HUDEP-2 (cell line): ENCODE measurements at regions not wholly inside any gene's neighbourhood (a gene's known extent, or its start where the extent isn't known, plus 50 kb on each side); places are given as distances from the start of the nearest gene placed in this dataset.

Experiments used
- DNase-seq, 76 experiments: peaks; one replicate each; lab custom pipeline; 2025; ENCODE audit not compliant: unreplicated experiment in 76 of 76; lab: John Stamatoyannopoulos, UW

DNA sequence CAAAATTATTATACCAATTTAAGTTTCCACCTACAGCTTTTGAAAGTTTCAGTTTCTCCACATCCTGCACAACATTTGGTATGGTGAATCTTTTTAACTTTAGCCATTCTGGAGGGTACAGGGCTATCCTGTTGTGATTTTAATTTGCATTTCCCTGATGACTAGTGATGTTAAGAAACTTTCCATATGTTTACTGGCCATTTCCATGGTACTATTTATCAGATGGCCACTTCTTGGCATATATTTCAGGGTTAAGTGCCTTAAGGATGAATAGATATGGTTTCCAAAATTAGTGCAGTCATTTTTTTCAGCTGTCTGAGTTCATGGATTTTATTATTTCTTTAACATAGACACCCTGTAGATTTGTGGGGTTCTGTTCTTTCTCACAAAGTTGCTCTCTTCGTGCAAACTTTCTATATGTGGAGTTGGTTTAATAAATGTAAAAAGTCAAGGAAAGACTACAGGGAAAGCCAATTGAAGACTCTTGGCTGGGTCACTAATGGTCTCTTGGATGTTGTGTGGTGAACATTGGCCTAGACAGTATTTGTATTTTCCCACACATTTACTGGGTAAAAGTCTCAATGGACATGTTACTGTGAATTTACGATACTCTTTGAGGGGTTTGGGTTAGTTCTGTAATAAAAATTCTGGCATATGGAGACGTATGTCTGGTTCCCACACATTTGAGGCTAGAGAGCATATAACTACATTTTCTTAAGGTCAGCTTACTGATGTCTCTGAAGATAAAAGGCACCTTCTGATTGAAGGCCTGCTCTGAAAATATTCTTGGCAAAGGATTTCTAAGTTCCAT, 147.5 kb upstream of the PDZRN3 start:
- DNase-seq, result no peak

DNA sequence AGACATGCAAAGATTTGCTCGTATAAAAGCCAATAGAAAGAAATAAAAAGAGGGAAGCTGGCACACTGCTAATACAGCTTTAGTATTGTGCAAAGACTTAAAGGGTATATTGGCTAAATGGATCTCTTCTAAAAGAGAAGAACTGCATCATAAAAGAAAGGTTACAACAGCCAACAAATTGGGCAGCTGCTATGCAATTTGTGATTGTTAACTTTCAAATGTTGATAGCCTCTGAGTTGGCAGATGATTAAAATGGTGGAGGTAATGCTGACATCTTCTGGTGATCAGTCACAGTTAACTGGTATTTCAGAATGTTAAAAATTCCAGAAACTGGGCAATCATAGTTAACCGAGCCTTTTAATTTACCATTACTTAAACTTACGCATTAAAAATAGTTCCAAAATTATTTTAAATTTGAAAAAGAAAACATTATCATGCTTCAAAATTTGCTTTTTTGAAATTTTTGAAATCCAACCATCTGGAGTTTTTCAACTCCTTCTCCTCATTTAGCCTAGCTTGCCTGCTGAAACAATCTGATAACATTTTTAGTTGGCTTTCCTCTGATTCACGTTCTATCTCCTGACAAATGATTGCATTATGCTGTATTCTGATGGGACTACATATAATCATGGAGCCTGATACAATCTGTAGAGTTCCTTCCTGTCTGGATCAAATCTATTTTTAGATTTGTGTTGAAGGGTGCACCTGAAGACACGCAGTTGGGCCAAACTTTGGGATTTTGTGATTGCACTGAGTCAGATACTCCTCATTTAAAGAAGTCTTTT, 144.0 kb upstream of the PDZRN3 start:
- DNase-seq, result no peak

DNA sequence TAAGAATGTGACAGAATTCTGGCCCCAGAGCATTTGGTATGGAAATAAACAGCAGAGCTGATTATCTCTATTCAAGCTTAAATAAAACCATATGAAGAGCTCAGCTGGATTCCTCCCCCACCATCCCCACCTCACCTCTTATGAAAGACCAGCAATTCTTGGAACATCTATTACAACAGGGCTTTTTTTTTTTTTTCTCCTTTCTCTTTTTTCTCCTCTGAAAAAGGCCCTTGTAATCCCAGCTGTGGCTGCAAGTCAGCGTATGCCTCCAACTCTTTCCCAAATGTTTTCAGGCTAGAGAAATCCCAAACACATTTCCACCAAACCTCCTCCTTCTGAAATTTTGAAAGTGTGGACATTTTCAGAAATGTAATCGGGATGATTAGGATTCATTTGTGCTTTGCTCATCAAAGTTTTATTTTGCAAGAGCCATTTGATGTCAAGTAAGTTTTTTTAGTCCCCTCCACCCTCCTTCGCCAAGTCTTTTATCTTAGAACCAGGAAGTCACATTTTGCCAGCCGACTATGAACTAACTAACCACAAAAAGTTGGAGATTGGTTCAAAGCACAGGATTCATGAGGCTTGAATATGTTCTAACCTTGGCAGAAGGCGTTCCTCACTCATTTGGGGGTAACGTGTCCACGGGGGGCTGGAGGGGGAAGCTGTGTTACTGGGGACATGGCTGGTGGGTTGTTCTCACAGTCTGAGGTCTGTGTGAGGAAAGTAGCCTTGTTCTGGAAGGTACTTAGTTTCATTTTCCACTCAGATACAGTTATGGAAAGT, 142.0 kb upstream of the PDZRN3 start:
- DNase-seq, result no peak

DNA sequence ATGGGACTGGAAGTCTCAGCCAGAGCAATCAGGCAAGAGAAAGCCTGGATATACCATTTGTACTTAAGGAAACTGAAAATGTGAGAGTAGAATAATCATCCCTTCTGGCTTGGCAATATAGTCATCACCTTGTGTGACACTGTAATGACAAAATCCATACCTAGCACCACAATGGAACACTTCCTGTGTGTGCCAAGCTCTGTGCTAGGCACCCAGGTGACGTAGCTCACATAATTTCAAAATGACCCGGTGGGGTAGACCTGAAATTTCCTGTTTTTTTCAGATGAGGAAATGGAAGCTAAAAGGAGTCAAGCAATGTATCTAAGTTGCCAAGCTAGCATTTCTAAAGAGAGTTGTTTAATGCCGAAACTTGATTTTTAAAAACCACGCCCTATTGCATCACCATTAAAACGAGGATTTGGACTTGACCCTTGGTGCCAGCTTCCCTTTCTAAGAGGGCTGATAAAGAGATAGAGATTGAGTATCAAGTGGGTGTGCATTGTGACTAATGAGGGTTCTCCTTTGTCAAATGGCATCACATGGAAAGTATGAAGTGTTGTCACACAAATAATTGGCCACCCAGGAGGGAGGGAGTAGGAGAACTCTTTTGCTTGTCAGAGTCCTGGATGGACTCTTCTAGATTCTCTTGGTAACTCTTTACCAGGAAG, 141.3 kb upstream of the PDZRN3 start:
- DNase-seq, result no peak

DNA sequence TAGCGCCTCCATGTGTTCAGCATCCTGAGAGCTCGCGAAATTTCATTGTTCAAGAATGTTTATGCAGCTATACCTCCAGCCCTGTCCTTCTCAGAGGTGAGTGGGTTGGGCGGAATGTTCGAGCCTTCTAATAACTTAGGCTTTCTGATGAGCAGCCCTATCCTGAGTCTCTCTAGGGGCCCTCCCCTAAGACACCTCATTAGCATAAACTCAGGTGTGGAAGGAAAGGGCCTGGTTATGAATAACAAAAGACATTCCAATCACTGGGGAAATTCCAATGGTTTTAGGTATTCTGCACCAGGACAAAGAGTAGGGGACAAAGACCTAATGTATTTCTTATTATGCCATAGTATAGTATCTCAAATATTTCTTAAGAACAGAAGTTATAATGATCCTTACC, 138.1 kb upstream of the PDZRN3 start:
- DNase-seq, result no peak

DNA sequence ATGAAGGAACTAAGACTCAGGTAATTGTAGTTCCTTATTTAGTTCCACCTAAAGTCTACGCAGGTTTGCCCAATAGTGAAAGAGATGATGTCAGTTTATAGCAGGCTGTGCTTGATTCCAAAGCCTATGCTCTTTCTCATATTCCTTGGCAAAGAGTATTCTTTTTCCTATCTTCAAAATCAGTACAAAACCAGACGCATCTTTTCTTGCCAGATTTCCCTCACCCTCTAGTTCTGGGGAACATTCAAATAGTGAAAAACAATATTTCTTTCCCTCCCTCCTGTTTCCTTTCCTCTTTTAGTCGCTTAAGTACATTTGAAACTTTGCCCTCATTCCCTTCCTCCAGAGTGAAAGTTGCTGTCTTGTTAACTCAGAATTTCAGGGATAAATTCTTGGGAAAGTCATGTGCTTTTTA, 134.6 kb upstream of the PDZRN3 start:
- no peak for DNase-seq

DNA sequence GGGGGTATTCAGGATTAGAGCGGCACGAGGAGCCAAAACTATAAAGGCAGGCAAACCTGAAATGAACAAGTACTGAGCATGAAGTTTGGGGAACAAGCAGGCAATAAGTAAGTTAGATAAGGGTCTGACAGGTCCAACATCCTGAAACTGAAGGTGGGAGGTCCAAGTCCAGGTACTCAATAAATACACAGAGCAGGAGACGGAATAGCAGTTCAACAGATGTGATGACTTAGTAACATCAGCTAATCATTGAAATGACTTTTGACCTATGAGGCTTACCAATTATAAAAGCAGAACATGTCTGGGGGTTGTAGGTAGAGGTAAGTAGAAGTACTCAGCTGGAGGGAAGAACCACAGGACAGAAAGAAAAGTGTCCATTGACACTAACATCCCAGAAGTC, 132.8 kb upstream of the PDZRN3 start:
- no peak for DNase-seq

DNA sequence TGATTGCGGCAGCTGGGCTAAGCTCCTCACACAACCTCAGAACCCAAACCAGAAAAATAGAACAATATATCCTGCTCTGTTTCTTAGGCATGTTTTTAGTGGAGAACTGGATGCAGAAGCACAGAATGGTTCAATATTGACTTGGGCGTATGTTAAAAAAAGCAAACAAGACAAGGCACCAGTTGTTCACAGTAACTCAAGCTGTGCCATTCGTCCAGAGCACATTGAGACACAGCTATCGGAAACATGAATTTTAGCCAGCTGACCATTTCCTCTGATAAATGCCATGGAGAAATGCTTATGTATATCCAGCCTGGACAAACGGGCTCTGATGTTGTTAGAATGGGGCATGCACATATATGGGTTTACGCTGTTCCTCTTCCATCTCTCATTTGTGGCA, 129.2 kb upstream of the PDZRN3 start:
- no peak for DNase-seq

DNA sequence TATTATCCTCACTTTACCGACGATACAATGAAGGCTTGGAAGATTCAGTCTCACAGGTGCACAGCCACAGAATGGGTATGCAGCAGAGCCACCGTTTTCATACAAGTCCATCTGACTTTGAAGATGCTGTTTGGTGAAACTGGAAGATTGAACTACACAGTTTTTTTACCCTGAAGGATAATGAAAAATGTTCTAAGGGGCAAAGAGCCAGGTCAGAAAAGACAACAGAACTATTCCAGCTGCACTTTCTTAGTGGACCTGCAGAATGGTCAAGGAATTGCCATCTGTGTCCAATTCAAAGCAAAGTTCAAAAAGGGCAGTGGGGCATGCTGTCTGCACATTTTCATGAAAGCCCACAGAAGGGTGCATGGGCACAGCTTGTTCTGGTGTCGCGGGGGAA, 127.6 kb upstream of the PDZRN3 start:
- DNase-seq, result no peak

DNA sequence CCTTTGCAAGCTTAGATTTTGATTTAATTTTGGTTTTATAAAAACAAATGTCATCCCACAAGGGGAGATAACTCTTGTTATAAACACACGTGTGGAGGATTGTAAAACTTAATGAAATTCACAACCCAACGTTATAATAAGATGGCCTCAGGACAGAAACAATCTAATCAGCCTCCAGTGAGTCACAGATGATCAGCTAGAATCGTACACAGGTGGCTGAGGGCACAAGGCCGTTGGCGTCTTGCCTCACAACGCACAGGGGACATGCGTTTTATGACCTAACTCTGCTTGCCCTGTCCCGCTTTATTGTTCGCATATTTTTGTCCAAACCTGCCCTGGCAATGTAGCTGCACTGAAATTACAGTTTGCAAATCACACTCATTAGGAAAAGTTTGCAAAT, 121.9 kb upstream of the PDZRN3 start:
- no peak for DNase-seq

DNA sequence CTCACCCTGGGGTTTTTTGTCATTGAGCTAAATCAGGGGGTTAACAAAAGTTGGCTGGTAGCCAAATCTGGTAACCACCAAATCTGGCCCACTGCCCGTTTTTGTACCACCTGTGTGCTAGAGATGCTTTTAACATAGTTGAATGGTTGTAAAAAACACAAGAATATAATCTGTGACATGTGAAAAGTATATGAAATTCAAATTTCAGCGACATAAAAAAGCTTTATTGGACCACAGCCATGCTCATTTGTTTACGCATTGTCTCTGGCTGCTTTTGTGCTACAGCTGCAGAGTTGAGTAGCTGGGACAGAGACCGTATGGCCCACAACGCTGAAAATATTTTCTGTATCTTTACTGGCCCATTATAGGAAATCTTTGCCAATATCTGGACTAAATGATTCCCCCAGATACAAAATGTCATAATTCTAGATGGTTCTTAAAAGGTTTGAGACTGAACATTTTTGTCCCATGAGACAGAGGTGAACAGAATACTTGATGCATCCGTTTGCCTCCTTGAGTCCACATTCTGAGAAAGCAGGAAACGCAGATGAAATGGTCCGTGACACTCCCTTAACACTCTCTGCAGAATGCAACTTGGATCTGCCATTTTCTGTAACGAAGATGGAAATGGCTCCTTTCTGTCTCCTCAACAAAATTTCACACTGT, 120.9 kb upstream of the PDZRN3 start:
- DNase-seq, result no peak

DNA sequence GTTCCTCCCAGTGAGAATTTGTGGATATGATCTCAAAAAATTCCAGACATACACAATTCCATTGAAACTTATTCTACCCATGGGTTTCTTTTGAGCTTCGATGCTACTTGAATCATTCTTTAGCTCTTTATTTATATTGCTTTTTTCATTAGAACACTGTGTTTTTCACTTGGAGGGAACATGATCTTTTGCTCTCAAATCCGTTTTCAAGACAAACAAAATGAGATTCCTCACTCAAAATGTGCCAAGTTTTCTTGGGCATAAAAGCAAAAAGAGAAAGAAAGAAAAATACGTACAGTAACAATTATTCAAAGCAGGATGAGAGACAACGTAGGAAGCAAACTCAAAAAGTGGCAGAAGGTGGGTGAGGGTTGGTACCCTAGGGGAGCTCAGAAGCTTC, 118.8 kb upstream of the PDZRN3 start:
- DNase-seq, result no peak

DNA sequence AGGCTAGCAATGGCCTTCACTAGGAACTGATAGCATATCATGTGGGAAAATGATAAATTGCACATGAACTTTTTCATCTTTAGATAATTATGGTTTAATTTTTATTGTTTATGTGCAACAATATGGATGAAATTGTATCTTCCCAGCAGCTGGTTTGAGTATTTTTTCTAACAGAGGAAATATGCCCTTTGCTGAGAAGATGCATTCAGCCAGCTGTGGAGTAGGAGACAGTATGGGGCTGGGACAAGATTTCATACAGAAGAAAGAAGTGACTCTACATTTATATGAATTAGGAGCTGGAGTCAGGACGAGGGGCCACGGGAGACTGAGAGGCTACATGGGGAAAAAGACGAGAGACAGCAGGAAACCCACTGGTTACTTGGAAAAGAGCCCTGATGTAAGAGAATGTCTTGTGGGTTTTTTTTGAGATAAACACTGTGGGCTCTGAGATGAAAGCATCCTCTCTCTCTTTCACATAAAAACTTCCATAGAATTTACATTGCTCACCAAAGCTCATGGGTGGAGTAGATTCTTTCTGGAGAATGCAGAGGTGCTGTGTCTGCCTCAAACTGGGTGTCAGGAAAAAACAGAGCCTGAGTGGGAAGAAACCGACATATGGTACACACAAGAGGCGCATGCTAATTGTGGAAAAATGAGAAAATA, 115.2 kb upstream of the PDZRN3 start:
- DNase-seq, result no peak

DNA sequence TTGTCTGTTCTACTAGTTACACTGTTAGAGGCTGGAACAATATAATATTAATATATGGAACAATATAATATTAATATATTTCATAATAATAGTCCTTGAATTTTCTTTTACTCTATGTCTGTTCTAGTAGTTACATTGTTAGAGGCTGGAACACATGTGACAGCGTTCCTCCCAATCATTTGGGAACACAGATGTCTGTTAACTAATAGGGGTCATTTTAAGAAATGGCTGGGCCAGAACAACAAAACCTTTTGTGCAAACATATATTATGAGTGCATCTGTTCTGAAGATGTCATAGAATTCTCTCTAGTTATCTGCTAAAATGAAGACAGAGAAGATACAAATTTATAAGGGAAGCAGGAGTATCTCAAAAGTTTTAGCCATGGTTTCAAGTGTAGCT, 114.0 kb upstream of the PDZRN3 start:
- no peak for DNase-seq

DNA sequence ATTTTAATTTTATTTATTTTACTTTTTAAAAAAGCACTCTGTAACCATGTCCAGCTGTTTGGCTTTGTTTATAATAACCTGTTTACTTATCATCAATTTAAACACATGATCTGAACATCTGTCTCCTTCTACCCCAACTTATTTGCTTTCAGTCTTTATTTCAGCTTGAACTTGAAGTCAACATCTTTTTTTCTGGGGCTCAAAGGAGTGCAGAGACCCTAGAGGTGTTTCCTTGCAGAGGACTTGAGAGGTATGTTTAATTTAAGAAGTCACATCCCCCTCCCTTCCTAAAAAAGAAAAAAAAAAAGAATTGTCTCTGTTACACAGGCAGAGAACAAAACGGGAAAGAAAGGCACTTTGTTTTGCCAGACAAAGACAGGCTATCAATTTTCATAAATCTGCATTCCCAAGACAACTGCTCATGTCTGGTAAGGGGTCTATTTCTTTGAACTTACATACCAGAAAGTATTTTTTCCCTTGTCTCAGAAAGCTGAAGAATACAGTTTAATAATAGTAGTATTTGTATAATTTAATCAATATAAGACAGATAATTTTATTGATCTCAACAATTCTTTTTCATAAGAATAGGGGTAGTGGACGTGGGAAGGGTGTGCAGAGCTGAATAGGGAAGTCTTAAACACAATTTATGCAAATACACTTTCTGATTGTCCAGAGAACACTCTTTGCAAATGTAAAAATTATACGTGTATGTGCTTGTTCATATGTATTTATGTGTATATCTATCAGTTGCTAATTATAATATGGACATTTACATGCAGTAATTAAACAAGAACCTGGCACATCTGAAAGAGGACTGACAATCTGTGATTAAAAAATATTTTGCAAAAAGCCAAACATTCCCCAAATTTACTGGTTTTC, 109.7 kb upstream of the PDZRN3 start:
- DNase-seq, result no peak

DNA sequence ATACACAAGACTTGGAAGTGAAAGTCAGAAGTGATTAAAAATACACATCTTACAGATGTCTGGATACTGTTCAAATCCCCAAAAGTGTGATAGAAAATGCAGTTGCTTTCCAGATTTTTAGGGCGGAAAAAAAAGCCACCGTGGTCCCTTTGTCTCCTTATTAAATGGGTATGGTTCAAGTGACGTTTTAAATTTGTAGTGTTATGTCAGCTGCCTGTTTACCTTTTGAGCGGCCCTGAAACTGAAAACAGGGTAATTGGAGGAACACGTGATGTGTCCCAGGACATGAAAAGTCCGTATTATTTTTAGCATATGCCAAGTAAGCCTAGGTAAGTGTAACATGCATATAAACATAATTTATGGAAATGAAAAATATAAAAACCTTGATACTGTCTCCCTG, 109.0 kb upstream of the PDZRN3 start:
- DNase-seq, result no peak

DNA sequence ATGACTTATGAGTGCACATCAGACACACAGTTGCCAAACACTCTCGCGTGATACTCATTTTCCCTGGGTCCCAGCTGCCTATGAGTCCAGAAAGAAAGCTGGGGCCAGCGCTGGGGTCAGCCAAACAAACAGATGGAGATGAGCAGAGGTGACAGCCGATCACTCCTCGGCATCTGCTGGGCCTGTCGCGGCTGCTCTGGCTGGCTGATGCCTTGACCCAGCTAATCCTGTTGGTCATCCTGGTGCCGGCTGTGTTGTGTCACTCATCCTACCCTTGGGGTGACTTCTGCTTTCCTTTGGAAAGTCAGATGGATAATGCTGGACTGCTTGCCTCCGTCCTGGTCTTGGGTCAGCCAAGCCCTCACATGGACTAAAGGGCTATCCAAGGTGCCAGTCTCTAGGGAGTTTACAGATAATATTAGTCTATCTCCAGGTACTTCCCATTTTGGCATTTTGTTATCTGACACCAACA, 105.3 kb upstream of the PDZRN3 start:
- DNase-seq, result no peak

DNA sequence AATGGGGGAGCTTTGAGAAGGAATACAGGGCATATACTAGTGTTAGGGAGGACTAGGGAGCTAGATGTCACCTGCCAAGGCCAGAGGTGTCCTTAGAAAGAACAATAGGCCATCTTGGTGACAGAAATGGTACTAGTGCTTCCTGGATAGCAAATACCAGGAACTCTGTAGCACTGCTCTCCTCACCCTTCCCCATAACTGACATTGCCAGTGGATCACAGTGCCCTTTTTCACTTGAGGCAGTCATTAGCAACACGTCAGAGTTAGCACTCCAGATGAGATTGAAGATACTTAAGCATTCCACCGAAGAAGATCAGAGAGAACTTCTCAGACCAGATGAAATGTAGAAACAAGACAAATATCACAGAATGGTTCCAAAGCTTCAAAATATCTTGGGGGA, 103.1 kb upstream of the PDZRN3 start:
- DNase-seq, result no peak
